ENCODE measurements at regions not wholly inside any gene's neighbourhood (a gene's known extent, or its start where the extent isn't known, plus 50 kb on each side); places are given as distances from the start of the nearest gene placed in this dataset.

DNA sequence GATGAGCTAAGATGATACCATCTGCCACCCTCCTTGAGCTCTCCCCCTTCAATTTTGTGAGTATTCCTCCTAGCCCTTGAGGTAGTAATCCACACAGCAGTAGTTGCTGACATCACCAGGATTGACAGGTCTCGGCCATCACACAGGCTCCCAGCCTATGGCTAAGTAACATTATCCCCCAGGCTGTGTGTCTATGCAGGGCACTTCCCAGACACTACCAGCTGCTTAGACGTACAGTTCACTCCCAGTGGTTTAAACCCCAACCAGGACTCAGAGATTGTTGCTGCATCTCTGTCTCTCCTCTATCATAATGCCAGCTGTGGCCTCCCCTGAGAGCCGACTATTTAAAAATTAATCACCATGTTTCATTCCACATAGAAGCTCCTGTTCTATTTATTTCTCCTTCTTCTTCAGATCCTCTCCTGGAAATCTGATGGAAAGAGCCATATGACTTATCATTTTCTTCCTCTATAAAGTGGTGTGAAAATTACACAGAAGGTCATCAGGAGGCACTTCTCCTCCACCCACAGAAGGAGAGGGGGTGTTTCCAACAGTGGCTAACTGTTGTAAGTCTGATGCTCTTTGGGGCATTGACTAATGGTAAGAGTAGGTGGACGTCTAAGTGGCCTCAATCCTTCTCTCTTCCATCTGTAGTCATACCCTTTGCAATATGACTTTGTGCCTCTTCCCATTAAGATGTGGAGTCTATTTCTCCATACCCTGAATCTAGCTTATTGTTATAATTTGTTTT is 396.3 kb downstream of the SETD4 start:
- H3K4me3 ChIP-seq (ENCODE audit: low read depth, low read length), result no peak overlapping the region
- ChIA-PET POLR2A (no interaction called here), CTCF (no interaction called here)
- TF ChIP-seq, protein P1, sequence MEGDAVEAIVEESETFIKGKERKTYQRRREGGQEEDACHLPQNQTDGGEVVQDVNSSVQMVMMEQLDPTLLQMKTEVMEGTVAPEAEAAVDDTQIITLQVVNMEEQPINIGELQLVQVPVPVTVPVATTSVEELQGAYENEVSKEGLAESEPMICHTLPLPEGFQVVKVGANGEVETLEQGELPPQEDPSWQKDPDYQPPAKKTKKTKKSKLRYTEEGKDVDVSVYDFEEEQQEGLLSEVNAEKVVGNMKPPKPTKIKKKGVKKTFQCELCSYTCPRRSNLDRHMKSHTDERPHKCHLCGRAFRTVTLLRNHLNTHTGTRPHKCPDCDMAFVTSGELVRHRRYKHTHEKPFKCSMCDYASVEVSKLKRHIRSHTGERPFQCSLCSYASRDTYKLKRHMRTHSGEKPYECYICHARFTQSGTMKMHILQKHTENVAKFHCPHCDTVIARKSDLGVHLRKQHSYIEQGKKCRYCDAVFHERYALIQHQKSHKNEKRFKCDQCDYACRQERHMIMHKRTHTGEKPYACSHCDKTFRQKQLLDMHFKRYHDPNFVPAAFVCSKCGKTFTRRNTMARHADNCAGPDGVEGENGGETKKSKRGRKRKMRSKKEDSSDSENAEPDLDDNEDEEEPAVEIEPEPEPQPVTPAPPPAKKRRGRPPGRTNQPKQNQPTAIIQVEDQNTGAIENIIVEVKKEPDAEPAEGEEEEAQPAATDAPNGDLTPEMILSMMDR (IDR thresholded peaks at IDR 0.05; ENCODE audit: insufficient read depth, low read length, missing control alignments), result no peak
- DNase-seq (ENCODE audit: low read depth, low spot score), result no peak

DNA sequence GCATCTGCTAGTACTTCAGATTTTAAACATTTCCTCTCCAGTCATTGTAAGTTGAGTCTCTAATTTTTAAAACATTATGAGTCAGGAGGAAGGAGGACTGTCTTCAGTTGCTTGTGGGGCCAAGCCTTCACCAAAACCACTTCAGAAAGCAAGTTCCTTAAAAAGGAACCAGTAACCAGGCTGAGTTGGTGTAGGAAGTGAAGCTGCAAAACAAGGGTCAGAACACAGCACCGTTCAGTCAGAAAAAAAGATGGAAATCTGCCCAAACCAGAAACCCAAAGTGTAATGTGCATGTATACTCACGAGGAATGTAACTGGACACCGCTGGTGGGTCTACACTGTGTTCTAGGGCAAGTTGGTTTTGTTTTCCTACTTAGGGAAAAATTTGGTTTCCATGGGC is 402.1 kb downstream of the SETD4 start:
- TF ChIP-seq, protein P1 (IDR thresholded peaks at IDR 0.05; ENCODE audit: insufficient read depth, low read length, missing control alignments), result no peak
- CTCF ChIA-PET, result no interaction called here
- peak; percentile 67 for DNase-seq (ENCODE audit: low read depth, low spot score)
- H3K4me3 ChIP-seq (ENCODE audit: low read depth, low read length), result no peak overlapping the region
- POLR2A ChIA-PET, result interaction anchor here (0.6 kb wide), 1 partner anchor 182 kb away, joined by 3 read pairs; no protein-coding TSS in a partner anchor

- TF ChIP-seq, protein P1 (IDR thresholded peaks at IDR 0.05; ENCODE audit: insufficient read depth, low read length, missing control alignments), result no peak
- POLR2A ChIA-PET, result no interaction called here
- no peak for DNase-seq (ENCODE audit: low read depth, low spot score)
- H3K4me3 ChIP-seq (ENCODE audit: low read depth, low read length), result no peak overlapping the region
- CTCF ChIA-PET, result interaction anchor here (1.7 kb wide), 1 partner anchor 907 kb away, joined by 4 read pairs; no protein-coding TSS in a partner anchor
Measured at GRCh38 chr21:35652872-35653271, 407.5 kb downstream of the SETD4 start.

- ChIA-PET POLR2A (no interaction called here), CTCF (interaction anchor here (1.7 kb wide), 1 partner anchor 907 kb away, joined by 4 read pairs; no protein-coding TSS in a partner anchor)
- DNase-seq (ENCODE audit: low read depth, low spot score), result no peak
- TF ChIP-seq, protein P1 (IDR thresholded peaks at IDR 0.05; ENCODE audit: insufficient read depth, low read length, missing control alignments), result no peak
- no peak overlapping the region for H3K4me3 ChIP-seq (ENCODE audit: low read depth, low read length)
Measured at GRCh38 chr21:35652196-35652595, 408.1 kb downstream of the SETD4 start.

- no peak overlapping the region for H3K4me3 ChIP-seq (ENCODE audit: low read depth, low read length)
- DNase-seq (ENCODE audit: low read depth, low spot score), result no peak
- POLR2A ChIA-PET, result interaction anchor here (0.6 kb wide), 1 partner anchor 321 kb away, joined by 3 read pairs; no protein-coding TSS in a partner anchor
- TF ChIP-seq, protein P1 (IDR thresholded peaks at IDR 0.05; ENCODE audit: insufficient read depth, low read length, missing control alignments), result no peak
- CTCF ChIA-PET, result interaction anchor here (1.1 to 1.7 kb wide), 2 partner anchors 191 to 906 kb away, joined by 3 to 4 read pairs; no protein-coding TSS in a partner anchor
Measured at GRCh38 chr21:35651196-35651595, 409.1 kb downstream of the SETD4 start.

DNA sequence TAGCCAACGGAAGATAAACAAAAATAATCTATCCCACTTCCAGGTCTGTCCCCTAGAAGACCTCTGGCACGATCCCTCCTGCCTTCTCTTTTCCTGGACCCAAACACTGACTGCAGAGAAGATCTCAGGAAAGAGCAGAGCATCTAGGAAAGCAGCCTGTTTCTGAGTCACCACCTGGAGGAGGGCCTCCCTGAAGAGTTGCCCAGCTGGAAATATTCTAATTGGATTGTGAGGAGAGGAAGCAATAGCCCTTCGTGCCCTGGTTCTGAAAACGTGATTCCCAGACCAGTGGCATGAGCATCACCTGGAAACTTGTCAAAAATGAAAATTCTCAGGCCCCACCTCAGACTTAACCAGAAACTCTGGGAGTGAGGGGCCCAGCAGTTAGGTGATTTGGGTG is 411.1 kb downstream of the SETD4 start:
- ChIA-PET CTCF (interaction anchor here (1.3 kb wide), 1 partner anchor 29 kb away, joined by 3 read pairs; no protein-coding TSS in a partner anchor), POLR2A (no interaction called here)
- DNase-seq (ENCODE audit: low read depth, low spot score), result no peak
- TF ChIP-seq, protein P1 (IDR thresholded peaks at IDR 0.05; ENCODE audit: insufficient read depth, low read length, missing control alignments), result no peak
- H3K4me3 ChIP-seq (ENCODE audit: low read depth, low read length), result no peak overlapping the region

Data from AG04449 (cell line).